ENCODE measurements at regions not wholly inside any gene's neighbourhood (a gene's known extent, or its start where the extent isn't known, plus 50 kb on each side); places are given as distances from the start of the nearest gene placed in this dataset.
"Not testable (repeated sequence)": the region's sequence is repeated elsewhere in the genome, so short reads cannot be mapped to it uniquely, and the experiment has no call there.

DNA sequence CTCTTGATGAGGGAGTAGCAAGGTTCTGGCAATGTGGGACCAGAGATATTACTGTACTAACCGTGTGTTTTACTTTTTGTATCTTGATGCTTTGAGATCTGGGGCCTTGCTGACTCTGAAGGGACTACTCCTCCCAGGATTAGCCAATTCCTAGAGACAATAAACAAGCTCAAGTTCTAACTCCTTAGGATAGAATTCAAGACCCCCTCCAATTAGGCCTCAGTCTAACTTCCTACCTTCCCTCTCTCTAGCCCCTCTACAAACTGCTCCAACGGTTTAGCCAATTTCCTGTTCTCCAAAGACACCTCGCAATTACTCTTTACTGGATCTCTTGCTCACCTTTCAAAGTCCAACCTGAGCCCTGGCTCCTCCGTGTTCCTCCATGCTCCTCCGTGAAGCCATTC, 158.7 kb upstream of the JARID2 start:
- DNase-seq: no peak

DNA sequence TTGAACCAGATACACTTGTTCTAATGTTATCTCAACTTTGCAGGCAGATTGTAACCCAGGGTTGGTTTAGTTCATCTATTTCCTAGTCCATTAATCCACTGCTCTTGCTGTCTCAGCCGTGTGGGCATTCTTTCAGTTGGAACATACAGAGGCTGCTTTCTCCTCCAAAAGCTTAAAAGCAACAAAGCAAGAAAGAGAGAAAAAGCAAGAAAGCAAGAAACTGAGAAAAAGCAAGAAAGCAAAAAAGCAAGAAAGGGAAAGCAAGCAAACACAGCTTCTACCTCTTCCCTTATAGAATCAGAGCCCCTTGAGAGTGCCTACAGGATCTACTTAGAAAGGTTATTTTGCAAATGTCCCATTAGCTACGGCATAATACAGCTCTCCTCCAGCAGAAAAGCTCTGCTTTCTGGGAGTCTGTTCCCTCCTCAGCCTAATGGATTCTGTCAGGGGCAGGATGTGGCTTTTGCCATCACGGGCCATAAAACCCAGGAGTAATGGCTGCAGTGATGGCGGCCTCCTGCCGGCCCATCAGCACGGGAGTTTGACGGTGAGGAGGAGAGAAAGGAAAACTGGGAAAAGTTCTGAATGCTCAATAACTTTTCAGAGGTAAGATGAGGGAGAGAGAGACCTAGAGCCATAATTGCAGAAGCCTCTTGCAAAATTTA, 156.8 kb upstream of the JARID2 start:
- no peak for DNase-seq

DNA sequence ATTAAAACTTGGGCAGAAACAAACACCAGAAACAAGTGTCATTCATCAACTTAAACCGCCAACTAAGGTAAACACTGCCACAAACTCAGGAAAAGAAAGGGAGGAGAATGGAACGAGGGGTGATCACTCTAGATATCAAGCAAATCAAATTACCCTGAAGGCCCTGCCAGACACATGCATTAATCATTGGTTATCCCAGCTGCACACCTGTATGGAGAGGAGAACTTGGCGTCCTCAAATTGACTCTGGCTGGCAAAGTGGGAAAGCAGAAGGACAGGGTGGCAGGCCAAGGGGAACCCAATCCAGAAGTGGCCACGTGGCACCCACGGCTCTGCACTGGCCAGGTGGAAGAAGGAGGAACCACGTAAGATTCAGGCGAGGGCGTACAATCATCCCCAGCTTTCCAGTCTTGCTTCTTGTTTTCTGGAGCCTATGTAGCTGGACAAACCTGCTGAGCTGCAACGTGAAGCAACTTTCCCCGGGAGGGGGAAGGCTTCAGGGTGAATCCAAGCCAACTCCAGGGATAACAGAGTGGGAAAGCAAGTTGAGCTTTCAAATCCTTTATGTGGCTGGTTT, 156.2 kb upstream of the JARID2 start:
- peak in 1 of 2 experiments; percentile 39 for DNase-seq

DNA sequence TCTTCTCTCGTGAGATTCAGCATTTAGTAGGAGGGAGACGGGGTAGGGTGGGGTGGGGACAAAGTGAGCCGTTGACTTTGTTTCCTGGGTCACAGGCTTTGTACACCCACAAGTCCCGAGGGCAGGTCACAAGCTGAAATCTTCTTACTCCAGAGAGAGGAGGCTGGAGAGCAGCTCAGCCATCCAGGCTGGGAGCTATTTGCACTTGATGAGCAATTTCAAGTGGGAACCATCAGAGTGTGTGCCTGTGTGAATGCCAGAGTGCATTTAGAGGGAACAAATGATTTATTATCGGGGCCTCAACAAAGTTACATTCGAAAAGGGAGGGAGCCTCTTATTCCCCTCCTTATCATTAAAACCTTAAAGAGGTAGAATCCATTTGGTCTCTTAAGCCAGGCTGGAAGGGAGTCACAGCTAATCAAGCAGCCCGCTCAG, 155.7 kb upstream of the JARID2 start:
- DNase-seq: no peak

DNA sequence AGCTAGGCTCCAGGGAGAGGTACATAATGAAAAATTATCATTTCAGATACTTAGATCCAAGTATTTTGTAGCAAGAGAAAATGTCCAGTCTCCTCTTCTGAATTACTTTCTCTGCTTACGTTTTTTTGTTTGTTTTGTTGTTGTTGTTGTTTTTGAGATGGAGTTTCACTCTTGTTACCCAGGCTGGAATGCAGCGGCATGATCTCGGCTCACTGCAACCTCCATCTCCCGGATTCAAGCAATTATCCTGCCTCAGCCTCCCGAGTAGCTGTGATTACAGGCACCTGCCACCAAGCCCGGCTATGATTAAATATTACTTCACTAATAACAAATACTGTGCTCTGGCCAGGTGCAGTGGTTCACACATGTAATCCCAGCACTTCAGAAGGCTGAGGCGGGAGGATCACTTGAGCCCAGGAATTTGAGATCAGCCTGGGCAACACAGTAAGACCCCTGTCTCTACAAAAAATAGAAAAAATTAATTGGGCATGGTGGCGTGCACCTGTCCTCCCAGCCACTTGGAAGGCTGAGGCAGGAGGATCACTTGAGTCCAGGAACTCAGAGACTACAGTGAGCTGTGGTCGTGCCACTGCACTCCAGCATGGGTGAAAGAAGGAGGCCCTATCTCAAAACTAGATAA, 155.0 kb upstream of the JARID2 start:
- no peak for DNase-seq

DNA sequence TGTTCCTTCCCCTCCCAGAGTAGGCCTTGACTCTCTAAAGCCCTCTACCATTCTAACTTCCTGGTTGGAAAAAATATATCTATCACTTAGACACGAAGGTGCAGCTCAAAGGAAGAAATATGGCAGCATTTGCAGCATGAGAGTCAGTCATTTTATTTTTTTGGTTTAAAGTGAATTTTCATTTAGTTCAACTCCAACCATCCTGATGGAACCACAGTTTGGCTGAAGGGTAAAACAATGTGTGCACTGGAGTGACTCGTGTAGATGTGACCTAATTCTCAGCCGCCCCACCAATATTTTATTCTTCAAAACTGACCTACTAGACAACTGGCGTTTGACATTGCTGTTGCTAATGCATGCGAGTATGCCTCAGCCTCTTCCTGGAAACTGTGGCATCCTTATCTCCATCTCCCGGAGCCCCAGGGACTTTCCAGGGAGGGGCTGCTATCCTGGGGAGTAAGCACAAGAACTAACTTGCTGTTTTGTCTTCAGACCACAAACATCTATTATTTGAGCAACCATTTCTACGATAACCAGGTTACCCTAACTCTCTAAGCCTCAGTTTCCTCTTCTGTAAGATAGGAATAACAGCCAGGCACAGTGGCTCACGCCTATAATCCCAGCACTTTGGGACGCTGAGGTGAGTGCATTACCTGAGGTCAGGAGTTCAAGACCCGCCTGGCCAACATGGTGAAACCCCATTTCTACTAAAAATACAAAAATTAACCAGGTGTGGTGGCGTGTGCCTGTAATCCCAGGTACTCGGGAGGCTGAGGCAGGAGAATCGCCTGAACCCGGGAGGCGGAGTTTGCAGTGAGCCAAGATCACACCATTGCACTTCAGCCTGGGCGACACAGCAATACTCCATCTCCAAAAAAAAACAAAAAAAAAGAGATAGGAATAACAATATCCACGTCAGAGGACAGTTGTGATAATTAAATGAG, 148.7 kb upstream of the JARID2 start:
- no peak for DNase-seq

DNA sequence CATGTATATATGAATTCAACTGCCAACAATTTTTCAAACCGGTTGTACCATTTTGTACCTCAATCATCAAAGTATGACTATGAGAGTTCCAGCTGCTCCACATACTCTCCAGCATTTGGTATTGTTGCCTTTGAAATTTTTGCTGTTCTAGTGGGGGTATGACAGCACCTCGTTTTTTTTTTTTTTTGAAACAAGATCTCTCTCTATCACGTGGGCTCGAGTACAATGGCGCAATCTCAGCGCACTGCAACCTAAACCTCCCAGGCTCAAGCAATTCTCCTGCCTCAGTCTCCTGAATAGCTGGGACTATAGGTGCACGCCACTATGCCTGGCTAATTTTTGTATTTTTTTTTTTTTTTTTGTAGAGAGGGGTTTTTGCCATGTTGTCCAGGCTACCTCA, 144.7 kb upstream of the JARID2 start:
- no peak for DNase-seq

DNA sequence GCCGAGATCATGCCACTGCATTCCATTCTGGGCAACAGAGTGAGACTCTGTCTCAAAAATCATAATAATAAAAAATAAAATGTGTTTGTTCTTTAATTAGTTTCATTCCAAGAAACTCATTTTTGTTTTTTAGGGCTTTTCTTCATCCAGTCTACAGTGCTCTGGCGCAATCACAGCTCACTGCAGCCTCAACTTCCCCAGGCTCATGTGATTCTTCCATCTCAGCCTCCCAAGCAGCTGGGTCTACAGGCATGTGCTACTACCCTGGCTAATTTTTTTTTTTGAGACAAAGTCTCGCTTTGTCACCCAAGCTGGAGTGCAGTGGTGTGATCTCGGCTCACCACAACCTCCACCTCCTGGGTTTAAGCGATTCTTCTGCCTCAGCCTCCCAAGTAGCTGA, 143.6 kb upstream of the JARID2 start:
- no peak for DNase-seq

DNA sequence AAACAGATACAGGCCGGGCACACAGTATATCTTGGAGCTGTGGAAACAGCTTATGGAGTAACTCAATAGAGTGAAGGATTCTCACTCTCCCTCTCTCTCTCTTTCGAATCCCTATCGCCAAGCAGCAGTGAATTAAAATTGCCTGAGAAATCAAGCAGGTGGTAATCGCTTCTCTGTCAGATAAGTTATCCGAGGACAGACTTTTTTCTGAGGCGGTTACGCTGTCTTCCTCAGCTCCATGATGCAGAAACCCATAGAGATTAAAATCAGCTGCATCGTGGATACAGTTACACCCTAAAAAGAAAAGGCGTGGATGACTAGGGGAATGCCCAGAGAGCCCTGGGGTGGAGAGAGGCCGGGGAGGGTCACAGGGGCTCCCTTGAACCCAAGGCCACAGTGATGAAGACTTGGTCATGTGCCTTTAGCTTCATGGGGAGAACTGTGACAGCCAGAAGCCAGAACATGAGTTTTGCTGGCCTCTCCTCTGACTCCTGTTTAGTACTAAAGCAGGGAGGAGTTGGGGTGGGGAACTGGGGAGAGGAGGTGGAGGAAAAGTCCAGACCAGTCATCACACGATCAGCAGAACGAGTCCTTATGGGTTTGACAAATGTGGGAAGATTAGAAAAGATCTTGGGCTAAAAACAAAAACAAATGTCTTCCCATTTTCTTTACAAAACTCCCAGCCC, 138.8 kb upstream of the JARID2 start:
- no peak for DNase-seq

DNA sequence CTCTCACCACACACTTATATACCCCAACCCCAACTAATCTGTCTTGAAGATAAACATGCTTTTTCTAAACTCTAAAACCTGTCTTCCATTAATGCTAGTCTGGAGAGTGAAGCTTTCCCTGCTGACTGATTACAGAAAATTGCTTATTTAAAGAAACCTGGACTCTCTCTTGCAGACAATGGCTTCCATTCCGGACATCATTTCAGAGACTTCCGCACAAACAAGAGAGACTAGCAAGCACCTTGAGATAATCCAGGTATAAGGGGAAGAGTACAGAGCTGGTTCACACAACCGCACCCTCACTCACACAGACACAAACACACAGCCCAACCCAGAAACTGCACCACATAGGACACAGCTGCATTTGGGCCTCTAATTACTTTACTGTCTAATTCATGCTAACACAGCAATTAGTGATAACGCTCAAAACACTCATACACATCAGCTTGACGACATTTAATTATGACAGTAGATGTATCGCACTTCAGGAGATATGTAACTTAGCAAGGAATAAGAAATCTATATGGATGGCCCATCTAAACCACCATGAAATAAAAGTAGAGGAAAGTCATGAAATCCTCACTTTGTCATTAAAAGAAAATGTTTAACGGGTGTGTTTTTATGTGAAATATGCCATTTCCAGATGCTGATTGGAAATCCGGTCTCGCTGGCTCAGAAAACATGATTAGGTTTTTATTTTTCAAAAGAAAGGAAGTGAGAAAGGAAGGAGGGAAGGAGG, 138.1 kb upstream of the JARID2 start:
- DNase-seq: no peak

DNA sequence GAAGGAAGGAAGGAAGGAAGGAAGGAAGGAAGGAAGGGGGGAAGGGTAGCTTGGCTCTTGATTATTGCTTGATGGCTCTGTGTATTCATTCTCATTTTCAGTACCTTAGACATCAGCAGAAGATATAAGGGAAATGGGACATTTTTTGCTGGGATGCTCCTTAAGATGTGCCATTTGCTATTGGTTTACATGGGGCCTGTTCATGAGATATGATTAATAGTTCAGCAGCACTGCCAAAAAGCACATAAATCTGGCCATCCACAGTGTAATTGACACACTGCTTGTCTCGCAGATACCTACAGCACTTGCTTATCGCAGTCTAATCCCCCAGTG, 137.5 kb upstream of the JARID2 start:
- no peak for DNase-seq

DNA sequence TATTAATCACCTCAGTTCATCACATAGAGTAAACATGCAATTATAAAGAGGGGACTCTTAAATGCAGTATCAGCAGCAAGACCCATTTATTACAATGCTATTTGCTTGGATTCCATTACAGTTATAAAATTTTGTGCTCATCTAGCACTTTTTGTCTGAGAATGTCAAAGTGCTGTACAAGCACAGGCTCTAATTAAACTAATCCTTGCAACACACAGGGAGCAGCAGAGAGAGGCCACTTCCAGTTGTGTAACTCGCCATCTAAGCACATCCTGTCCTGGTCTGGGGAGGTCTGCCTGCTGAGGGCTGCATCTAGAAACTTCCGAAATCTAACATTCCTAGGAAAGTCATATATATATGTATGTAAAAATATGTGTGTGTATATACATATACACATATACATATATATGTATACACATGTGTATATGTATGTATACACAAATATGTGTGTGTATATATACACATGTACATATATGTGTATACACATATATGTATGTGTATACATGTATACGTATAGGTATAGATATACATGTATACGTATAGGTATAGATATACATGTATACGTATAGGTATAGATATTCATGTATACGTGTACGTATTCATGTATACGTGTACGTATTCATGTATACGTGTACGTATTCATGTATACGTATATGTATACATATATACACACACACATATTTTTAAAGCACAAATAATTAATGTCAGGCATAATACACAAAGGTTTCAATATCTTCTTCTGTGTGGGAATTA, 136.4 kb upstream of the JARID2 start:
- DNase-seq: no peak

DNA sequence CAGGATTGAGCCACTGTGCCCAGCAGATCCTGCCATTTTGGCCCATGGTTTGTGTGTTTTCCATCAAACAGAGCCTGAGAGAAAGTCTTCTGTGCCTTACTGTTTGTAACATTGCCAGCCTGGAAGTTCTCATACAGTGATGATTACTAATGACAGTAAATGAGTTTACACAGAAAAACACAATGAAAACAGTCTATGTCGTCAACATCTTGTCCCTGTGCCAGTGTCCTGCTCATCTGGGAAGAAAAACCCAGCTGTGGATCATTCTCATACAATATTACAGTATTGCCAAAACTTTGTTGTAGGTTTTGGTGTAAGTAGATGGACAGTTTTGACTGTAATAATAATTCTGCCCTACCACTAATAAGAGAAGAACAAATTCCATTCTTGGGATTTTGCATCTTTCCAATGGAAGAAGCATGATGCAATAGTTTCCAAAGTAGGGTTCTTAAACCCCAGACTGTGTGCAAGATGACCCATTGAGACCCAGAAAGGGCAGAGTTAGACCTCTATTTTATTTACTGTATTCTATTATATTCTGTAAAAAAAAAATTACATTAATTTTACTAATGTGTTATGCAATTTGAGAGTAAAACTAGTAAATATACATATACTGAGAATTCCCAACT, 135.0 kb upstream of the JARID2 start:
- DNase-seq: no peak

DNA sequence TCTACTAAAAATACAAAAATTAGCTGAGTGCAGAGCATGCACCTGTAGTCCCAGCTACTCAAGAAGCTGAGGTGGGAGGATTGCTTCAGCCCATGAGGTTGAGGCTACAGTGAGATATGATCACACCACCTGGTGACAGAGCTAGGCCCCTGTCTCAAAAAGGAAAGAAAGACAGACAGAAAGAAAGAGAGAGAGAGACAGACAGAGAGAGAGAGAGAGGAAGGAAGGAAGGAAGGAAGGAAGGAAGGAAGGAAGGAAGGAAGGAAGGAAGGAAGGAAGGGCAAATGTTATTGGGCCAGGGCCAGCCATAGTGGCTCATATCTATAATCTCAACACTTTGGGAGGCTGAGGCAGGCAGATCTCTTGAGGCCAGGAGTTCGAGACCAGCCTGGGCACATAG, 134.3 kb upstream of the JARID2 start:
- not testable (repeated sequence) for DNase-seq

DNA sequence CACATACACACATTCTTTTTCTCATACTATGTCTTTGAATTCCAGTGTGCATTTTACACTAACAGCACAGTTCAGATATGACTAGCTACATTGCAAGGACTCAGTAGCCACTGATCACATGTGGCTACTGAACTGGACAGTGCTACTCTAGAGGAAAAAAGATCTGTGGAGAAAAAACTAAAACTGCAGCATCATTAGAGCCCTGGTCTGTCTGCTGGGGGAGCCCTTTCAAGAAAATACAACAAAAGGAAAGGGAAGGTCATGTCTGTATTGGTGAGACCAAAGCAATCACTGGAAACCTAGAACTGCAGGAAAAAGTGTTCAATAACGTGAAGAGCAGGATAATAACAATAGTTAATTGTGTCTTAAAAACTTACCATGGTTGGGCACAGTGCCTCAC, 132.3 kb upstream of the JARID2 start:
- no peak for DNase-seq

DNA sequence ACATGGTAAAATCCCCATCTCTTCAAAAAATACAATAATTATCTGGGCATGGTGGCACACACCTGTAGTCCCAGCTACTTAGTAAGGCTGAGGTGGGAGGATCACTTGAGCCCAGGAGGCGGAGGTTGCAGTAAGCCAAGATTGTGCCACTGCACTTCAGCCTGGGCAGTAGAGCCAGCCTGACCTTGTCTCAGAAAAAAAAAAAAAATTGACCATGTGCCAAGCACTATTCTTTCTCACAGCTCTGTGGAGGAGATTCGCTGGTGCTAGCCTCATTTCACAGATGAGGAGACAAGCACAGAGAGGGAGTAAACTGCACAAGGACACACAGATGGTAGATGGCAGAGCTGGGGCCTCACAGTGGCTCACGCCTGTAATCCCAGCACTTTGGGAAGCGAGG, 131.8 kb upstream of the JARID2 start:
- DNase-seq: no peak

DNA sequence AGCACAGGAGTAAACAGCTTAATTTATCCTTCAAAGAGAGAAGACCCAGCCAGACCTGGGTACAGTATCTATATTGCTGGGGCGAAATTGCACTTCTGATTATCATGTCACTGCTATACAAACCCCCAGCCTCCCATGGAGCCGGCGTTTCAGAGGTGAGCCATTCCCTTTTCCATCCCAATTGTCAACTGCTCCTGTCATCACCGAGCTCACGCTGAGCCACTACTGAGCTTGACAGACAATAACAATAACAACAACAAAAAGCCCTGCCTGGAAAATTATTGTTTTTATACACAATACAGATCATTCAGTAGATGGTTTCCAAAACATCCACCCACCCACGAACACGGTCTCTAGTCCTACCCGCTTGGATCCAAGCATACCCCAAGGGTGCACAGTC, 129.0 kb upstream of the JARID2 start:
- no peak for DNase-seq

DNA sequence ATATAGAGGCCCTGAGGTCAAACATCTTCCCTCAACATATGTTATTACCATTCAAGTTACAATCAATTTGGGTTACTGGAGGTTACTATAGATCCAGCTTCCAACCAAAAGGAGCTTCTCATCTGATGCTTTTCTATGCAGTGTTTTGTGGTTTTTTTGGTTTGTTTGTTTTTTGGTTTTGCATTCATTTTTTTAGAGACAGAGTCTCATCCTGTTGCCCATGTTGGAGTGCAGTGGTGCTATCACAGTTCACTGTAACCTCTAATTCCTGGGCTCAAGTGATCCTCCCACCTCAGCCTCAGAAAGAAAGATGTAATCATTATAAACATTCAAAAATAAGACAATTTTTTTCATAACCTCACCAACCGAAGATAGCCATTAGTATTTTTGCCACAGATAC, 124.4 kb upstream of the JARID2 start:
- DNase-seq: no peak

DNA sequence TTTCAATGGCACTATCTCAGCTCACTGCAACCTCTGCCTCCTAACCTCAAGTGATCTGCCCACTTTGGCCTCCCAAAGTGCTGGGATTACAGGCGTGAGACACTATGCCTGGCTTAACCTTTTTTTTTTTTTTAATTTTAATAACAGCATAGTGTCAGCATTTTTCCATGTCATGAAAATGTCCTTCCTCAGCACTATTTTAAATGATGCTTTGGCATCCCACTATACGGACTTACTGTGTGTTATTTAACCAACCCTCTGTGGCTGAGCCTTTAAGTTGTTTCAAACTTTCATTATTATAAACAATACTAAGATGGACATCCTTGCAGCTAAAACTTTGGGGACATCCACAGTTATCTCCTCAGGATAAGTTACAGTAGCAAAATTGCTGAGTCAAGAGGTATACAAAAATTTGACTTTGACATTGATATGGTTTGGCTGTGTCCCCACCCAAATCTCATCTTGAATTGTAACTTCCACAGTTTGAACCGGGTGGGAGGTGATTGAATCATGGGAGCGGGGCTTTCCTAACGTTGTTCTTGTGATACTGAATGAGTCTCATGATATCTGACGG, 123.8 kb upstream of the JARID2 start:
- no peak for DNase-seq

DNA sequence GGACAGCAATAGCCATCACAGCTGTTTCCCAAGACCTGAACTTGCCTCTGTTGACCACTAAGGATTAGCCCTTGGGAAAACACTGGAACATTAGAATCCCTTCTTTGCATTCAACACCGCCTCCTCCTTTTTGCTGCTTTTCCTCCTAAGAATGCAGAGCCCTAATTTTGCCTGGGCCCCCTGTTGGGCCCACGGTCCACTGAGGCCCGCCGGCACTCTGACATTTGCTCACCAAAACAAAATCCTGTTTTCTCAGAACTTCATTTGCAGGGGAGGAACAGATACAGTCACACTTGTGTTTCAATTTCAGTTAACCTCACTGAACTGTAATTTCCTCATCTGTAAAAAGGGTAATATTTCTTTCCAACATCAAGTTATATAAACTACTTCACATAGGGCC, 116.0 kb upstream of the JARID2 start:
- no peak for DNase-seq

DNA sequence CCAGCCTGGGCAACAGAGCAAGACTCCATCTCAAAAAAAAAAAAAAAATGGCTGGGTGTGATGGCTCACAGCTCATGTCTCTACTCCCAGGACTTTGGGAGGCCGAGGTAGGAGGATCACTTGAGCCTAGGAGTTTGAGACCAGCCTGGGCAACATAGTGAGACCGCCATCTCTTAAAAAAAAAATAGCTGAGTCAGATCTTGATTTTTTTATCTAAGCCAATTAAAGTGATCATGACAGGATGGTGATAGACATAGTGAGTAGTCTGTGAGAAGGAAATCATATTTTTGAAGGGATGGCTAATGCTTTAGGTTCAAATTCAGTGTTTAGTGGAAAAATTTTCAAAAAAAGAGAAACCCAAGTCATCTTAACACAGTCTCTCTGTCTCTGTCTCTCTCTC, 114.6 kb upstream of the JARID2 start:
- no peak for DNase-seq

Data from NCI-H526 (cell line).